ENCODE measurements at regions not wholly inside any gene's neighbourhood (a gene's known extent, or its start where the extent isn't known, plus 50 kb on each side); places are given as distances from the start of the nearest gene placed in this dataset.

DNA sequence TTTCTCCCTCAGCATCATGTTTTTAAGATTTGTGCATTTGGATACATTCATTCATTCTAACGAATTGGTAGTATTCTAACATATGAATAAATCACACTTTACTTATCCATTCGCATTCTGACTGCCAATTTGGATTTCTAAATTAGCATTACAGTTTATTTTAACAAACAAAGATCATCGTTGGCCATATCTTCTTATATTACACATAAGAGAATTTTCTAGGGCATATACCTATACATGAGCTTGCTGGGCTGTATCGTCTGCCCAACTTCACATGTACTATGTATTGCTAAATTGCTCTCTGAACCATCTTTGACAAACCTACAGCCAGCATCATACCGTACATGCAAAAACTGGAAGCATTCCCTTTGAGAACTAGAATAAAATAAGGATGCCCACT lies 265.8 kb upstream of the PPP2R3A start:
- TF ChIP-seq POLR2A (IDR thresholded peaks at IDR 0.05), result no peak
- TF ChIP-seq, protein P1, sequence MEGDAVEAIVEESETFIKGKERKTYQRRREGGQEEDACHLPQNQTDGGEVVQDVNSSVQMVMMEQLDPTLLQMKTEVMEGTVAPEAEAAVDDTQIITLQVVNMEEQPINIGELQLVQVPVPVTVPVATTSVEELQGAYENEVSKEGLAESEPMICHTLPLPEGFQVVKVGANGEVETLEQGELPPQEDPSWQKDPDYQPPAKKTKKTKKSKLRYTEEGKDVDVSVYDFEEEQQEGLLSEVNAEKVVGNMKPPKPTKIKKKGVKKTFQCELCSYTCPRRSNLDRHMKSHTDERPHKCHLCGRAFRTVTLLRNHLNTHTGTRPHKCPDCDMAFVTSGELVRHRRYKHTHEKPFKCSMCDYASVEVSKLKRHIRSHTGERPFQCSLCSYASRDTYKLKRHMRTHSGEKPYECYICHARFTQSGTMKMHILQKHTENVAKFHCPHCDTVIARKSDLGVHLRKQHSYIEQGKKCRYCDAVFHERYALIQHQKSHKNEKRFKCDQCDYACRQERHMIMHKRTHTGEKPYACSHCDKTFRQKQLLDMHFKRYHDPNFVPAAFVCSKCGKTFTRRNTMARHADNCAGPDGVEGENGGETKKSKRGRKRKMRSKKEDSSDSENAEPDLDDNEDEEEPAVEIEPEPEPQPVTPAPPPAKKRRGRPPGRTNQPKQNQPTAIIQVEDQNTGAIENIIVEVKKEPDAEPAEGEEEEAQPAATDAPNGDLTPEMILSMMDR (IDR thresholded peaks at IDR 0.05), result no peak
- no peak for TF ChIP-seq POLR2AphosphoS5 (IDR thresholded peaks at IDR 0.05; ENCODE audit: insufficient read depth in 1 of 2, low read depth in 1 of 2)
